SK-N-SH (cell line): ENCODE measurements at regions not wholly inside any gene's neighbourhood (a gene's known extent, or its start where the extent isn't known, plus 50 kb on each side); places are given as distances from the start of the nearest gene placed in this dataset.

Experiments used
- CTCF ChIA-PET: fragments of 300-600, 350-600 bp; formaldehyde crosslinking; extraction: SDS; loops from one replicate; lab custom pipeline; 2021; lab: Yijun Ruan, JAX
- POLR2A ChIA-PET: fragments of 350-600 bp; sonication (Branson Sonifier 250); formaldehyde crosslinking; extraction: SDS; loops from one replicate; lab custom pipeline; 2020; ENCODE audit warnings: antibody characterized with exemption, inconsistent platforms; lab: Yijun Ruan, JAX
- DNase-seq: peaks from one replicate; pipeline ENCODE4 v3.0.0; 2012
- H2AFZ ChIP-seq: fragments of 200-600 bp; sonication (generic); 2 replicates; pipeline ENCODE4 v1.8.1; 2016; ENCODE audit warnings: antibody characterized with exemption, mild to moderate bottlenecking, low read depth
- H3F3A ChIP-seq: fragments of 200-600 bp; sonication (generic); replicated peaks from 2 replicates; pipeline ENCODE3; 2016; ENCODE audit warnings: antibody characterized with exemption, mild to moderate bottlenecking; ENCODE audit not compliant: insufficient read depth
- H3K27ac ChIP-seq, 2 experiments: fragments of 200-500 bp in 1 of 2; fragments of 200-600 bp in 1 of 2; sonication (Bioruptor generic) in 1 of 2; sonication (generic), shearing (Covaris generic) in 1 of 2; 2 replicates each; pipeline versions ENCODE4 v1.5.1 to v1.6.1; 2014 to 2016; ENCODE audit warnings: low read depth in 2 of 2, inconsistent platforms in 1 of 2, low read length in 1 of 2, mild to moderate bottlenecking in 1 of 2, mixed read lengths in 1 of 2
- H3K27me3 ChIP-seq: fragments of 200-600 bp; sonication (generic), shearing (Covaris generic); 2 replicates; pipeline ENCODE4 v1.6.1; 2016; ENCODE audit warnings: mixed run types; ENCODE audit not compliant: insufficient read depth
- H3K36me3 ChIP-seq, 2 experiments: fragments of 200-500 bp in 1 of 2; fragments of 200-600 bp in 1 of 2; sonication (Bioruptor generic) in 1 of 2; sonication (generic) in 1 of 2; replicated peaks in 1 of 2; 2 replicates each; pipeline versions ENCODE3 to v1.5.1; 2014 to 2016; ENCODE audit warnings: low read length in 1 of 2, mild to moderate bottlenecking in 1 of 2; ENCODE audit not compliant: insufficient read depth in 2 of 2, control insufficient read depth in 1 of 2
- H3K4me1 ChIP-seq, 2 experiments: fragments of 200-500 bp in 1 of 2; fragments of 200-600 bp in 1 of 2; sonication (Bioruptor generic) in 1 of 2; sonication (generic), shearing (Covaris generic) in 1 of 2; 2 replicates each; pipeline versions ENCODE4 v1.5.1 to v1.6.1; 2014 to 2016; ENCODE audit warnings: low read depth in 1 of 2, low read length in 1 of 2, mixed run types in 1 of 2; ENCODE audit not compliant: insufficient read depth in 2 of 2, control insufficient read depth in 1 of 2
- H3K4me2 ChIP-seq: fragments of 200-600 bp; sonication (generic), shearing (Covaris generic); 2 replicates; pipeline ENCODE4 v1.6.1; 2017; ENCODE audit warnings: mixed run types
- H3K4me3 ChIP-seq, 2 experiments: fragments of 200-500 bp in 1 of 2; fragments of 200-600 bp in 1 of 2; sonication (Bioruptor generic) in 1 of 2; sonication (generic), shearing (Covaris generic) in 1 of 2; 2 replicates each; pipeline versions ENCODE4 v1.5.1 to v1.8.1; 2014 to 2016; ENCODE audit warnings: low read depth in 2 of 2, inconsistent platforms in 1 of 2, low read length in 1 of 2, mild to moderate bottlenecking in 1 of 2, mixed read lengths in 1 of 2, moderate library complexity in 1 of 2
- H3K79me2 ChIP-seq: fragments of 200-600 bp; sonication (generic); 2 replicates; pipeline ENCODE4 v1.8.1; 2017; ENCODE audit warnings: mild to moderate bottlenecking; ENCODE audit not compliant: insufficient read depth
- H3K9ac ChIP-seq: fragments of 200-600 bp; sonication (generic); 2 replicates; pipeline ENCODE4 v1.6.1; 2017; ENCODE audit warnings: mixed run types
- H3K9me2 ChIP-seq: fragments of 200-600 bp; sonication (generic); 2 replicates; pipeline ENCODE4 v1.6.1; 2017; ENCODE audit warnings: mixed run types
- H3K9me3 ChIP-seq: fragments of 200-600 bp; sonication (generic); 2 replicates; pipeline ENCODE4 v1.6.1; 2017; ENCODE audit warnings: mixed run types, mild to moderate bottlenecking, moderate library complexity
- H4K20me1 ChIP-seq: fragments of 200-600 bp; sonication (generic); 2 replicates; pipeline ENCODE4 v1.6.1; 2017; ENCODE audit warnings: mild to moderate bottlenecking, mixed run types; ENCODE audit not compliant: insufficient read depth
- EZH2phosphoT487 ChIP-seq: fragments of 200-600 bp; sonication (generic); IDR thresholded peaks from 2 replicates; pipeline ENCODE4 v1.6.1; 2017; ENCODE audit warnings: low read depth, mixed run types, mild to moderate bottlenecking, antibody characterized with exemption, moderate library complexity, borderline replicate concordance
- FOXM1 ChIP-seq: IDR thresholded peaks from 2 replicates; pipeline ENCODE4 v1.4.0; 2012; ENCODE audit warnings: low read depth, mild to moderate bottlenecking
- GATA2 ChIP-seq: sonication (generic); formaldehyde crosslinking; IDR thresholded peaks from 2 replicates; pipeline ENCODE4 v1.5.0; 2020; ENCODE audit warnings: mild to moderate bottlenecking, missing genetic modification reagents
- MXI1 ChIP-seq: IDR thresholded peaks from 2 replicates; pipeline ENCODE4 v1.6.1; 2012; ENCODE audit warnings: mild to moderate bottlenecking, low read depth, low read length, improper control_type of control experiment
- WGBS: methylation state at CpG from one replicate; pipeline ENCODE4 v1.1.6; 2017; ENCODE audit warnings: low lambda C conversion rate; 5-methylcytosine and 5-hydroxymethylcytosine counted together
- TF ChIP-seq, protein P1 (sequence below): fragments of 200-600 bp; sonication (generic); IDR thresholded peaks from 2 replicates; pipeline ENCODE4 v1.6.1; 2017; ENCODE audit warnings: antibody characterized with exemption, mild to moderate bottlenecking, moderate library complexity
- TF ChIP-seq, protein P2 (sequence below): IDR thresholded peaks from 2 replicates; pipeline ENCODE4 v1.4.0; 2012; ENCODE audit warnings: low read depth
- TF ChIP-seq, protein P3 (sequence below): IDR thresholded peaks from 2 replicates; pipeline ENCODE4; 2012
- TF ChIP-seq, protein P4 (sequence below): IDR thresholded peaks from 2 replicates; pipeline ENCODE4 v1.6.1; 2012; ENCODE audit warnings: mild to moderate bottlenecking, low read depth, low read length, moderate library complexity
- TF ChIP-seq, protein P5 (sequence below): fragments of 150-350 bp; IDR thresholded peaks from 2 replicates; pipeline ENCODE4 v1.6.1; 2016; ENCODE audit warnings: mild to moderate bottlenecking, low read depth, low read length
- TF ChIP-seq, protein P6 (sequence below): fragments of 150-350 bp; IDR thresholded peaks from 2 replicates; pipeline ENCODE4 v1.6.1; 2017; ENCODE audit warnings: antibody characterized with exemption, low read length, low read depth, borderline replicate concordance

DNA sequence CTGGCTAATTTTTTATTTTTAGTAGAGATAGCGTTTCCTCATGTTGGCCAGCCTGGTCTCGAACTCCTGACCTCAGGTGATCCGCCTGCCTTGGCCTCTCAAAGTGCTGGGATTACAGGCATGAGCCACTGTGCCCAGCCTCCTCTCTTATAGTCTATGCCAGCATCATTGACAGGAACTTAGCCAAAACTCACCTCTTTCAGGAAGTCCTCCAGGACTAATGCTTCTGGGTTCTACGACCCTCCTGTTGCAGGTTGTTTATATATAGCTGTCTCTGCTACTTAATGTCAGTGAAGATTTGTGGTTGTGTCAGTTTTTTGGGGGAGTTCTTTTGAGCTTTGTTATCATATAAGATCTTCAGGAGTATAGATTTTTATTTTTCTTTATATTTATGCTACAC, 112.1 kb upstream of the CDC42EP3 start:
- H3K4me1 ChIP-seq = peaks cover 15 to 32% of the 10 kb centered on the region in 2 experiments; a peak in 3 of 4 replicates
- WGBS = 81% methylated on average over 4 of the region's 4 CpGs
- CTCF ChIA-PET = interaction anchor here (1.1 to 1.2 kb wide), 3 partner anchors 10 to 369 kb away, joined by 3 read pairs; no protein-coding TSS in a partner anchor

More for the DNA sequence above, 112.1 kb upstream of the CDC42EP3 start:
- Histone ChIP-seq H3K9ac (no peak overlapping the region), H3K4me2 (no peak overlapping the region), H2AFZ (no peak overlapping the region), H3K79me2 (no peaks in the 10 kb centered on the region), H3F3A (peaks cover 29% of the 10 kb centered on the region), H3K4me3 (no peak overlapping the region), H3K27me3 (no peaks in the 10 kb centered on the region), H4K20me1 (no peaks in the 10 kb centered on the region), H3K36me3 (no peaks in the 10 kb centered on the region), H3K9me2 (no peaks in the 10 kb centered on the region), H3K27ac (peak overlapping the region in 1 of 2 experiments; percentile 81; a peak in 1 of 4 replicates), H3K9me3 (peaks cover 3% of the 10 kb centered on the region; the same call in 1 of the 2 replicates)
- POLR2A ChIA-PET = no interaction called here
- TF ChIP-seq FOXM1 (no peak), MXI1 (no peak), GATA2 (no peak), EZH2phosphoT487 (no peak)
- TF ChIP-seq, protein P1, sequence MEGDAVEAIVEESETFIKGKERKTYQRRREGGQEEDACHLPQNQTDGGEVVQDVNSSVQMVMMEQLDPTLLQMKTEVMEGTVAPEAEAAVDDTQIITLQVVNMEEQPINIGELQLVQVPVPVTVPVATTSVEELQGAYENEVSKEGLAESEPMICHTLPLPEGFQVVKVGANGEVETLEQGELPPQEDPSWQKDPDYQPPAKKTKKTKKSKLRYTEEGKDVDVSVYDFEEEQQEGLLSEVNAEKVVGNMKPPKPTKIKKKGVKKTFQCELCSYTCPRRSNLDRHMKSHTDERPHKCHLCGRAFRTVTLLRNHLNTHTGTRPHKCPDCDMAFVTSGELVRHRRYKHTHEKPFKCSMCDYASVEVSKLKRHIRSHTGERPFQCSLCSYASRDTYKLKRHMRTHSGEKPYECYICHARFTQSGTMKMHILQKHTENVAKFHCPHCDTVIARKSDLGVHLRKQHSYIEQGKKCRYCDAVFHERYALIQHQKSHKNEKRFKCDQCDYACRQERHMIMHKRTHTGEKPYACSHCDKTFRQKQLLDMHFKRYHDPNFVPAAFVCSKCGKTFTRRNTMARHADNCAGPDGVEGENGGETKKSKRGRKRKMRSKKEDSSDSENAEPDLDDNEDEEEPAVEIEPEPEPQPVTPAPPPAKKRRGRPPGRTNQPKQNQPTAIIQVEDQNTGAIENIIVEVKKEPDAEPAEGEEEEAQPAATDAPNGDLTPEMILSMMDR = no peak
- TF ChIP-seq, protein P2, sequence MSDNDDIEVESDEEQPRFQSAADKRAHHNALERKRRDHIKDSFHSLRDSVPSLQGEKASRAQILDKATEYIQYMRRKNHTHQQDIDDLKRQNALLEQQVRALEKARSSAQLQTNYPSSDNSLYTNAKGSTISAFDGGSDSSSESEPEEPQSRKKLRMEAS = no peak
- TF ChIP-seq, protein P3, sequence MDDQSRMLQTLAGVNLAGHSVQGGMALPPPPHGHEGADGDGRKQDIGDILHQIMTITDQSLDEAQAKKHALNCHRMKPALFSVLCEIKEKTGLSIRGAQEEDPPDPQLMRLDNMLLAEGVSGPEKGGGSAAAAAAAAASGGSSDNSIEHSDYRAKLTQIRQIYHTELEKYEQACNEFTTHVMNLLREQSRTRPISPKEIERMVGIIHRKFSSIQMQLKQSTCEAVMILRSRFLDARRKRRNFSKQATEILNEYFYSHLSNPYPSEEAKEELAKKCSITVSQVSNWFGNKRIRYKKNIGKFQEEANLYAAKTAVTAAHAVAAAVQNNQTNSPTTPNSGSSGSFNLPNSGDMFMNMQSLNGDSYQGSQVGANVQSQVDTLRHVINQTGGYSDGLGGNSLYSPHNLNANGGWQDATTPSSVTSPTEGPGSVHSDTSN = no peak
- TF ChIP-seq, protein P4, sequence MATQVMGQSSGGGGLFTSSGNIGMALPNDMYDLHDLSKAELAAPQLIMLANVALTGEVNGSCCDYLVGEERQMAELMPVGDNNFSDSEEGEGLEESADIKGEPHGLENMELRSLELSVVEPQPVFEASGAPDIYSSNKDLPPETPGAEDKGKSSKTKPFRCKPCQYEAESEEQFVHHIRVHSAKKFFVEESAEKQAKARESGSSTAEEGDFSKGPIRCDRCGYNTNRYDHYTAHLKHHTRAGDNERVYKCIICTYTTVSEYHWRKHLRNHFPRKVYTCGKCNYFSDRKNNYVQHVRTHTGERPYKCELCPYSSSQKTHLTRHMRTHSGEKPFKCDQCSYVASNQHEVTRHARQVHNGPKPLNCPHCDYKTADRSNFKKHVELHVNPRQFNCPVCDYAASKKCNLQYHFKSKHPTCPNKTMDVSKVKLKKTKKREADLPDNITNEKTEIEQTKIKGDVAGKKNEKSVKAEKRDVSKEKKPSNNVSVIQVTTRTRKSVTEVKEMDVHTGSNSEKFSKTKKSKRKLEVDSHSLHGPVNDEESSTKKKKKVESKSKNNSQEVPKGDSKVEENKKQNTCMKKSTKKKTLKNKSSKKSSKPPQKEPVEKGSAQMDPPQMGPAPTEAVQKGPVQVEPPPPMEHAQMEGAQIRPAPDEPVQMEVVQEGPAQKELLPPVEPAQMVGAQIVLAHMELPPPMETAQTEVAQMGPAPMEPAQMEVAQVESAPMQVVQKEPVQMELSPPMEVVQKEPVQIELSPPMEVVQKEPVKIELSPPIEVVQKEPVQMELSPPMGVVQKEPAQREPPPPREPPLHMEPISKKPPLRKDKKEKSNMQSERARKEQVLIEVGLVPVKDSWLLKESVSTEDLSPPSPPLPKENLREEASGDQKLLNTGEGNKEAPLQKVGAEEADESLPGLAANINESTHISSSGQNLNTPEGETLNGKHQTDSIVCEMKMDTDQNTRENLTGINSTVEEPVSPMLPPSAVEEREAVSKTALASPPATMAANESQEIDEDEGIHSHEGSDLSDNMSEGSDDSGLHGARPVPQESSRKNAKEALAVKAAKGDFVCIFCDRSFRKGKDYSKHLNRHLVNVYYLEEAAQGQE = no peak
- TF ChIP-seq, protein P5, sequence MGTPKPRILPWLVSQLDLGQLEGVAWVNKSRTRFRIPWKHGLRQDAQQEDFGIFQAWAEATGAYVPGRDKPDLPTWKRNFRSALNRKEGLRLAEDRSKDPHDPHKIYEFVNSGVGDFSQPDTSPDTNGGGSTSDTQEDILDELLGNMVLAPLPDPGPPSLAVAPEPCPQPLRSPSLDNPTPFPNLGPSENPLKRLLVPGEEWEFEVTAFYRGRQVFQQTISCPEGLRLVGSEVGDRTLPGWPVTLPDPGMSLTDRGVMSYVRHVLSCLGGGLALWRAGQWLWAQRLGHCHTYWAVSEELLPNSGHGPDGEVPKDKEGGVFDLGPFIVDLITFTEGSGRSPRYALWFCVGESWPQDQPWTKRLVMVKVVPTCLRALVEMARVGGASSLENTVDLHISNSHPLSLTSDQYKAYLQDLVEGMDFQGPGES = no peak
- TF ChIP-seq, protein P6, sequence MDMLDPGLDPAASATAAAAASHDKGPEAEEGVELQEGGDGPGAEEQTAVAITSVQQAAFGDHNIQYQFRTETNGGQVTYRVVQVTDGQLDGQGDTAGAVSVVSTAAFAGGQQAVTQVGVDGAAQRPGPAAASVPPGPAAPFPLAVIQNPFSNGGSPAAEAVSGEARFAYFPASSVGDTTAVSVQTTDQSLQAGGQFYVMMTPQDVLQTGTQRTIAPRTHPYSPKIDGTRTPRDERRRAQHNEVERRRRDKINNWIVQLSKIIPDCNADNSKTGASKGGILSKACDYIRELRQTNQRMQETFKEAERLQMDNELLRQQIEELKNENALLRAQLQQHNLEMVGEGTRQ = no peak
- DNase-seq = no peak
